GM18499 (cell line): ENCODE measurements at regions not wholly inside any gene's neighbourhood (a gene's known extent, or its start where the extent isn't known, plus 50 kb on each side); places are given as distances from the start of the nearest gene placed in this dataset.

Source experiments
- ATAC-seq: cut with Tn5 transposase; IDR thresholded peaks from one replicate; pipeline ENCODE4 v1.9.1; 2021; ENCODE audit warnings: moderate number of reproducible peaks; ENCODE audit not compliant: insufficient read depth, unreplicated experiment

DNA sequence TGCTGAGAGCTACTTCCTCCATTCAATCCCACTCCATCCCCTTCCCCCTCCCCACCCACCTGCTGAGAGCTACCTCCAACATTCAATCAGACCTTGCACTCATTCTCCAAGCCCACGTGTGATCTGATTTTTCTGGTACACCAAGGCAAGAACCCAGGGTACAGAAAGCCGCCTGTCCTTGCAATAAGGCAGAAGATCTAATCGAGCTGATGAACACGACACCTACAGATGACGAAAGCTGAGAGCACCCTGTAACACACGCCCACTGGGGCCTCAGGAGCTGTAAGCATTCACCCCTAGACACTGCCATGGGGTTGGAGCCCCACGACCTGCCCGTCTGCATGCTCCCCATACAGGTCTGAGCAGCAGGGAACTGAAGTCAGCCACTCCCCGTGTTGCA lies 58.3 kb downstream of the TRIML1 start:
- ATAC-seq: no peak

DNA sequence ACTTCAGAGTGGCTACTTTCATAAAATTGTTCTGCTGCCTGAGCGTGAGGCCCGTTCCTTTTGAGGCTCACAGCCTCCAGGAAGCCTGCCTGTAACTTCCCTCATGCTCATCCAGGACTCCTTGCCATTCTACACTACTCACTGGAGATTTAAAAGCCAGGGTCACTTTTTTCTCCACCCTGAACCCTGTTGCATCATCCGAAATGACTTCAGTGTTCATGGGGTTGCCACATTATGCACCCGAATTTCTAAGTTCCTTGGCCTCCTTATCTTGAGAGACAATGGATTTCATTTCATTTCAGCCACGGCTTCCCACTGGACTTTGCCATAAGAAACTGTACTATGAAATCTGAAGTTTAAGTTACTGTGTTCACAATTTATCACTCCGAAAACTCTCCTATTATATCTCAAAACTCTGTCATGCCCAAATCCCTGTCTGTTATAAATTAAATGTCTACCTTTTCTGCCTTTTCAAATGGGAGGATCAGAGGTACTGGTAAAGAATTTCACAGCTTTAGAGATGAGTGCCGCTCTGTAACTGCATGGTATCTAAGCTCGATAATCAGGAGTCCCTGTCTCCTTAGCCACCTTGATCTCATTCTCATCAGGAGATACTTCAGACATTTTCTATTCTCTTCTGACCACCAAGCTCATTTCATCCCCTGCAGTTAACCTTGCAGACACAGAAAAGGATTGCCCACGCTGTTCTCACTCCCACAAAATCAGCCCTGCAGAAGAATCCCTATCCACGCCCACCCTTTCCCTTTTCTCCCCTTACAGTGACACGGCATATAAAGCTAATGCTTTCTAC lies 59.9 kb downstream of the TRIML1 start:
- no peak for ATAC-seq

DNA sequence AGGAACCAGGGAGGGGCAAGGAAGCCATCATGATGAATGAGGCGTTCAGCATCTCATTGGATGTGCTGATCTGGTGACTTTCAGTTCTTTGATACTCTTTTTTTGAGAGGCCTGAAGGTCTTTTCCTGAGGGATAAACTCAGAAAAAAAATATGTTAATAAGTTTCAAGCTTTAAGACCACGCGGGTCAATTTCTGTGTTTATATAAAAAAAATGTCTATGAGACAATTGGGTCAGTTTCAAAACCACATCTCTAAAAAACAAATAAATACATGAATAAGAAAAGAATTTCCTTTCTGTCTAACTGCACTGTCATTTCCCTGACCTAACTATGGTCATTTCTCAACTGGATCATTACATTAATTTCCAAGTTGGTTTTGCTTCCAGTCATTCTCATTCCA lies 62.6 kb downstream of the TRIML1 start:
- no peak for ATAC-seq

DNA sequence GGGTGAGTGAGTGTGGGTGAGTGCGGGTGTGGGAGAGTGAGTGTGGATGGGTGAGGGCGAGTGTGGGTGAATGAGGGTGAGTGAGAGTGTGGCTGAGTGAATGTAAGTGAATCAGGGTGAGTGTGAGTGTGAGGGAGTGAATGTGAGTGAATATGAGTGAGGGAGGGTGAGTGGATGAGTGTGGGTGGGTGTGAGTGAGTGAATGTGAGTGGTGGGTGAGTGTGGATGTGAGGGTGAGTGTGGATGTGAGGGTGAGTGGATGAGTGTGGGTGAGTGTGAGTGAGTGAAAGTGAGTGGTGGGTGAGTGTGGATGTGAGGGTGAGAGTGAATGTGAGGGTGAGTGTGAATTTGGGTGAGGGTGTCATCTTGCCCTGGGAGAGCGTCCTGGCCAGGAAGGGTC lies 67.5 kb downstream of the TRIML1 start:
- ATAC-seq: no peak

DNA sequence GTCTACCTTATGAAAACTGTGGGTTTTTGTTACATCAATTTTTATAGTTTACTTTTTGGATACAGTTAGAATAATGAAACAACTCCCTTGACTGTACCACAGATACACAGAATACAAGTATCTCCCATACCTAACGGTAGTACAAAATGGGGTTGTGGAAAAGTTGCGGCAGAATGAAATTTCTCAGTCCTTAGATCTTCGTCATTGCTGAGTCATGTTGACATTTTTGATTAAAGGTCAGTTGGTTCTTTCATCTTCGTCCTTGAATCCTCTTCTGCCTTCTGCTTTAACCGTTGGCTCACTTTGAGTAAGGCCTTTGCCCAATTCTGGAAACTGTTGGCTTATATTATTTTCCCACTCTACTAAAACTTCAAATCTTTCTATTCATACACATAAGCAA lies 75.6 kb downstream of the TRIML1 start:
- ATAC-seq: no peak

DNA sequence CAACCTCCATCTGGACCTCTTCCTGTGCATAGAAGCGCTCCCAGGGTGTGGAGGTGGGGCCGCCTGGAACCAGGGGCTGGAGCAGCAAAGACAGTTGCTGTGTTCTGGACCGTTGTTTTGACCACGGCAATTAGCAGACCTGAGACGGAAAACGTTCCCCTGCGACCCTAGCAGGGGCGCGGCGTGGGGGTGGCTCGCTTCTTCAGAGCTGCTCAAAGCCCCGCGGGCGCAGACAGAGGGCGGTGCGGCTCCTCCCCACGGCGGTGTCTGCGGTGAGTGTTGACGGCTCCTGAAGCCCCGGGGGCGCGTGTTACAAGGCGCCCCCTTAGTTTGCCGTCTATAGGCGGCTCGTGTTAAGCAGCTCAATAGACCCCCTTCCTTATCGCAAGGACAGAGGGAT lies 79.2 kb downstream of the TRIML1 start:
- ATAC-seq: no peak

DNA sequence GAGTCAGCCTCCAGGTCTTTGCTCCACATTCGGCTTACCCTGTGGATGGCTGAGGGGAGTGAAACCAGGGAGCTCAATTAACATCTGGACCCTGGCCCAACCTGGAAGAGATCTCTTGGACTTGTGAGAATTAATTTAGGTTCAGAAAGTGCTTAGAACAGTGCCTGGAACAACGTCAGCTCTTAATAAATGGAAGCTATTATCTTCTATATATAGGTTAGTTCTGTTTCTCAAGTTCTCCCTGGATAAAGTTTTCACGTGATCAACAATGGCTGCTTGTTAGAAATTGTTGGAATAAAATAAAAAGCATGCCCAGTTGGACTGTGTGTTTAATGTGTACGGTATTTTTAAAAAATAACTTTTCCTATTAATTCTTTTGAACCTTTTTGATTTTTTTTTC lies 80.8 kb downstream of the TRIML1 start:
- ATAC-seq: no peak

DNA sequence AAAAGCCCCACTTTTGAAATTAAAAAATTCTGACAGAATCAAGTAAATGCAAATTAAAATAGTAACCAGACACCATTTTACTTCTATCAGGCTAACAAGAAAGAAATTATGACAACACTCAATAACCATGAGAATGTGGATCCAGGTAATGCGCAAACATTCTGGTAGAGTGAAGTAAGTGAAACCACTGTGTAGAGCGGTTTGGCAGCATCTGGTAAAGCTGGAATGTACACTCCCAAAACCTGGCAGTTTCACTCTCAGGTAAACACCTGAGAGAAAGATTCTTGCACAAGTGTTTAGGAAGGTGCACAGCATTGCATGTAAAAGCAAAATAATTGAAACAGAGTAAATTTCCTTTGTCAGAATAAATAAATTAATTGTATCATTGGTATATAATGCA lies 81.8 kb downstream of the TRIML1 start:
- ATAC-seq: no peak

DNA sequence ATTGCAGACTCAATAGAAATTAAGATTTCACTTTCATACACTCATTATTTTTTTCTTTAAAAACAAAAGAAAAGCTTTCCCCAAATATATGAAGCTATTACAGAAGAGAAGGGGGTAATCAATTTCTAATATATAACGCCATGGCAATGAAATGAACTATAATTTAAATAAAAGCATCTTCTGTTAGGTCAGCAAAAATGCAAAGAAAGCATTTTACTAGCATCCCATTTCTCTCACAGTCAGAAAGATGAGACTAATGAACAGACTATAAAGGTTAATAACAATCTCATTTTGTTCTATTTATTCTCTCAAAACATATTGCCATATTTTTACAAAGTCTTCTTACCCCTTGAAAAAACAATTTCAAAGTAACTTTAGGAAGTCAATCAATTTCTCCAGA lies 89.0 kb downstream of the TRIML1 start:
- ATAC-seq: no peak

DNA sequence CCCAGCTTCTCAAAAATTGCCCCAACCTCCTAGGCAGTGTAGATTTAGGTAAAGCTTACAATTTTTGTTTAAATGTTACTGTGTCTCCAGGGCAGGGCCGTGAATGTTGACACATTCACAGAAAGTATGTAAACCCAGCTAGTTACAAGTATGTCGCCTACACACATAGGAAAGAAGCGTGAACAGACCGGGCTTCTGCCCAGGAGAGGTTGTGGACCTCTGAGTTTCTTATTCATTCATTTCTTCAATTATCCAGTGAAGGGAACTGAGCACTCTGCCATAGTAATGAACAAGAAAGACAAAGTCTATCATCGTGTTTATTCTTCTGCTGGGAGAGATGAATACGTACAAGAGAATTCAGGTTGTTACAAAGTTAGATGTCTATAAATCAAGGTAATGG lies 93.2 kb downstream of the TRIML1 start:
- ATAC-seq: no peak

DNA sequence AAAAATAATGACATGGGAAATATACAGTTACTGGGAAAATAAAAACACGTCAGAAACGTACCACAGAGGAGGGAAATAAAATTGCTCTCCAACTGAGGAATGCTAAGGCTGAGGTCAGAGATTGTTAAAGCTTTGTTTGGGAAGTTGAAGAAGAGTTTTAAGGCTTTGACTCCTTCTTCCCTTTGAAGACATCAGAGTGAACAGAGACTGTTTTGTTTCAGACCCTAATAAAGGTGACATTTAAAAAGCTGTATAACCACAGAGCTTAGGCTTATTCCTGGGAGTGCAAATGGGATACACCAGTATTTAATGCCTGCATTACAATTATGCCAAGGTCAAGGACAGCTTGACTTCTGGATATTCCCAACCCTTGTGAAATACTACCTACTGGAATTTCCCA lies 102.8 kb downstream of the TRIML1 start:
- ATAC-seq: no peak

DNA sequence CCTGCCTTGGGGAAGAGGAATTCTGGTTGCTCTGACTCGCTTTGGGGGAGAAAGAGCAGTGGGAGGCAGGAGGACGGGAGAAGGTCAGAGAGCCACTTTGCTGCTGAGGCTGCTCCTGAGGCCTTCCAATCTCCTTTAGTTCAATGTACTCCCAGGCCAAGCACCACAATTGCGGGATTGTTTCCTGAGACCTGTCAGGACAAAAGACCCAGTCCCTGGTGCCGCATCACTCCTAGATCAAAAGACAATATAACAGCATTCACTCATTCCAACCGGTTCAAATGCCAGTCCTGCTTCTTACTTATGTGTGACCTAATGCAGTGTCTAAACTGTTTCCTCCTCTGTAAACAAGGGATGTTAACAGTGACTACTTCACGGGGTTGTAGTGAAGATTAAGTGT lies 106.4 kb downstream of the TRIML1 start:
- no peak for ATAC-seq

DNA sequence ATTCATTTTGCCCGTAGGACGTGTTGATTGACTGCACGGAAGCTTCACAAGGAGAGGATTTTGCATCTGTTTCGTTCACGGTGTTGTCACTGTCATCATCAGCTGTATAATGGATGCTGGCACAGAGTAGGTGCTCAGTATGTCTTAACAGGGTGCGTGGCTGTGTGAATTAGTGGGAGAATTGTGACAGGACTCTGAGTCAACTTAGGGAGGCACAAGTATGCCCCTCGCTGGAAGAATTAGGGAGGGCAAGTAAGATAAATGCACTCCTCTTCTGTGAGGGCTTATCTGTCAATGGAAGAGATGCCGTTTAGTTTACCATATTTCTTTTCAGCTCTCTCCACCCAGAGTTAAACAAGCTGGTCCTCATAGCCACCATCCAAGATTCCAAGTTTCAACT lies 107.2 kb downstream of the TRIML1 start:
- no peak for ATAC-seq

DNA sequence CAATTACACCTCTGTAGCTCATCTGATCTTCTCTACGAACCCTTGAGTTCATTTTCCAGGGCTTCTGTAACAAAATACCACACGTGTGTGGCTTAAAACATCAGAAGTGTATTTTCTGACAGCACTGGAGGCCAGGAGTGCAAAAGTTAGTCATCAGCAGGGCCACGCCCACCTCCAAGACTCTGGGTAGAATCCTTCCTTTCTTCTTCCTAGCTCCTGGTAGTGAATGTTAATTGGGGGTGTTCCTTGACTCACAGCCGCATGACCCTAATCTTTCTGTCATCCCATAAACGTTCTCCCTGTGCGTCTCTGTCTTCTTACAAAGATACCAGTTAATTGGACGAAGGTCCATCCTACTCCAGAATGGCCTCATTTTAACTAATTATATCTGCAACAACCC lies 115.0 kb downstream of the TRIML1 start:
- ATAC-seq: no peak

DNA sequence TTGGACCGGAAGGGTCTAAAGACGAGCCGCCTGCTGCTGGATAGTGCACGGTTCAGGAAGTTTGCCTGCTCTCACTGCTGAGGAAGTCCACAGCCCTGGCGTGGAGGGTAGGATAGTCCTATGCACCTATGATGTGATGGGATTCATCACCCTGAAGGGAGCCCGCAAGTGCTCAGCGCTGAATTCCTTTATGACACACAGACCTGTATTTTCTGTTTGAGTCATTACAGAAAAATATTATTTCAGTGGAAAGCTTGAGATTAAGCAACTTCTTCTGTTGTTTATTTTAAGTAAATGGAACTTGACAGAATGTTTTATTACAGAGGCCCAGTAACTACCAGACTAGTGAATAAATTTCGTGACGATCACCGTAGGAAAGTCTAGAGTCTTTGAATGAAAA lies 123.2 kb downstream of the TRIML1 start:
- no peak for ATAC-seq

DNA sequence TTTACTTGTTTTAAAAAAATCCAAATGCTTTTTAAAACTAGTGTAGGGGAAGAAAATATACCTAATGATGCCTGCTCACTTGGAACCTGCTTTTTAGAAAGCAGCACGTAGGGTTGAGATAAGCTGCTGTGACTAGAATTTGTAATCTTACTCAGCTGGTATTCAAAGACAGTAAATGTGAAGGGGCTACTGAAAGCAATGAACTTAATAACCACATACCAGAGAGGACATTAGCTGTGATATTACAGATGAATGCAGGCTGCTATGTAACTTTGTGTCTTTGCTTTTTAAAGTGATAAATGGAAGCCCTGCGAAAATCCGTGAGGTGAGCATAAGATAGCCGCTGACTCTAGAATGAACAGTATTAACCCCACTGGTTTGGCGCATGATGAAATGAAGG lies 124.1 kb downstream of the TRIML1 start:
- ATAC-seq: no peak

DNA sequence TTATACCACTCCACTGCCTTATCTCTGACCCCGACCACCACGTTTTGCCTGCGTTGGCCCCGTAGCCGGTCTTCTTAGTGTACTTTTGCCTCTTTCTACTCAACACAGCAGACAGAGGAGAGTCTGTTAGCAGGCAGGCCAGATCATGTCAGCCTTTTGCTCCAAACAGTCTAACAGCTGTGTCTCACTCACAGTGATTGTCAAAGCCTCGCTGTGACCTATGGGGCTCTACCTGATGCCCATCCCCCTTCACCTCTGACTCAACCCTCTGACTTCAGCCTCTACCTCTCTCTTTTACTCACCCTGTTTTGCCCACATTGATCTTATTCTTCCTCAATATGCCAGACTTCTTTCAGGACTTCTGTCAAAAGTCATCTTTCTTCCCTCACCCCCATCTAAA lies 127.1 kb downstream of the TRIML1 start:
- ATAC-seq: no peak

DNA sequence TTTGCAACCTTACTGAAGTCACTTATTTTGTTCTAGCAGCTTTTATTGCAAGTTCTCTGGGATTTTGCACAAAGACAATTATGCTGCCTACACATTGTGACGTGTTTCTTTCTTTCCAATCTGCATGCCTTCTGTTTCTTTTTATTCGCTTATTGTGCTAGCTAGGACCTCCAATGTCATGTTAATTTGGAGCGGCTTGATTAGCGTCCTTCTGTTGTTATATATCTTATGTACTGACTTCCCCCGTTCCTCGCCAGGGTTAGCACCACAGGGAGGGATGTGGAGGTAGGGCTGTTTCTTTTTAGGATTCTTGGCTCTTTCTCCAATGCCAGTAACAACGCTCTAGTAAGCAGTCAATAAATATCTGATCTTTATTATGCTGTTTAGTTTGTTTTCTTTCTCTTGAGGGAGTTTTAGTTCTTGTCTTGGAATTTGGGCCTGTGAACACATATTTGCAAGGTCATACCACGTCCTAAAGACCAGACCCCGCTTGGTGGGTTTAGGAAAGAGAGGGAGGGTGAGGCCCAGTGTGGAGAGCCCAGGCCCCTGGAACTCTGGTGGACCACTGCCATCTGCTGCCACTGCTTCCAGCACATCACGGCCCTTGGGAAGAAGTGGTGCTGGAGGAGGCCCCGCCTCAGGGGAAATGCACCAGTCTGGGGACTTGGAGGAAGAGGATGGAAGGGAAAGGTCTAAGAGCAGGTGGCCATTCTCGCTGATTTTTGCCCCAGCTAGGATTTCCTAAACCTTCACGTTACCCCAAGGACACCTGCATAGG lies 129.1 kb downstream of the TRIML1 start:
- no peak for ATAC-seq

DNA sequence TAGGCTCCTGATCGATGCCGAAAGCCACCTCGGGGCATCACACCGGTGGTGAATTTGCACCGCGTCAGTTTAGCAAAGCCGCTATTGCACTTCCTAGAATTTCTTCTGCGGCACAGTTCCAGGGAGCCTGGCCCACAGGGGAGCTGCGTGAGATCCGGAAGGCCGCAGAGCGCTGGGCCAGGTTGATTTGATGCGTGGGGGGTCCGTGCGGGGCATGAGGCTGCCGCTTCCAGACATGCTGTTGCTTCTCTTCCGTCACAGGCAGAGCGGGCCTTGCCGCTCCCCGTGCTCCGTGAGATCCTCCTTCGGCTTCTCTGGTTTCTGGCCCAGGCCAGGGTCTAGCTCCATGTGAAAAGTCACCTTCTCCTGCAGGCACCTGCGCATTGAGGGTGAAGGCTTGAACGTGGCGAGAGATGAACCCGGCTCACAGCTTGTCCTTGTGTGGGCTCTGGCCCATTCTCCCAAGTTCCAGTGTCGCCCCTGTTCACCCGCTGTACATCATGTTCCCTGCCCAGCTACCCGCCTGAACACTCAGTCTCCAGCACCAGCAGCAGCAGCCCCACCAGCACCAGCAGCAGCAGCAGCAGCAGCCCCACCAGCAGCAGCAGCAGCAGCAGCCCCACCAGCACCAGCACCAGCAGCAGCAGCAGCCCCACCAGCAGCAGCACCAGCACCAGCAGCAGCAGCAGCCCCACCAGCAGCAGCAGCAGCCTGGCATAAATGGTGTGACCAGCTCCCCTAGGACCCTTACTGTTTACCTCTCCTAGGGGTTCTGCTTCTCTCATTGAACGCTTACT lies 131.2 kb downstream of the TRIML1 start:
- ATAC-seq: no peak

DNA sequence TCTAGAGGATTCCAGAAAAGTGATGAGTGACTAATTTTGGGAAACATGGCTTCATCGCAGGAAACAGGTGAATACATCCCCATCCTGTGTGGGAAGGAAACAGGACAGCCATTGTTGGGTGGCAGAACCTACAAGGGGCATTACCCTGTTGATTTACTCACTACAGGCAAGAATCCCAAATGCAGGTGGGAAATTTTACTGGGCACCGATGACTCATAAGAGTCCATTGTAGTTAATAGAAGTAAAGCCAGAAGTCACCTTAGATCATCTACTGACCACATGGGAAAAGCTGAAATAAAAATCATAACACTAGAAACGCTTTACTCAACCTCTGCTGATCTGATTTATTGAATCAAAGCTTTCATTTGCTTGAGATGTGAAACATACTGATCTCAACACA lies 136.4 kb downstream of the TRIML1 start:
- ATAC-seq: no peak

DNA sequence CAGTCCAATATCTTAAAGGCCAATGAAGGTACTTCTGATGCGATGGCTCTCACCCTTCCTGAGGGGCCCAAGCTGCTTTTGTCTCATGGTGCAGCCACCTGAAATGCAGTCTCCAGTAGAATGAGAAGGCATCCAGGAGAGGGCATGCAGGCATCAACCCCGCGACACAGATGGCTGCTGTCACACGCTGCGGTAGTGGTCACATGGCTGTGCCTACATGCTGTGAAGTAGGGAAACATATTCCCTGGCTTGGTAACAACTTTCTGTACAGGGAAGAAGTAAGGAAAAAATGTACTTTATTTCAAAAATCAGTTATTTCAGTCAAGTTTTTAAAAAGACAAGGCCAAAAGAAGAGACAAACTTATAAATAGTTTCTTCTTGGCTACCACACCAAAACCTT lies 139.9 kb downstream of the TRIML1 start:
- ATAC-seq: no peak
